ENCODE measurements at regions not wholly inside any gene's neighbourhood (a gene's known extent, or its start where the extent isn't known, plus 50 kb on each side); places are given as distances from the start of the nearest gene placed in this dataset.

DNA sequence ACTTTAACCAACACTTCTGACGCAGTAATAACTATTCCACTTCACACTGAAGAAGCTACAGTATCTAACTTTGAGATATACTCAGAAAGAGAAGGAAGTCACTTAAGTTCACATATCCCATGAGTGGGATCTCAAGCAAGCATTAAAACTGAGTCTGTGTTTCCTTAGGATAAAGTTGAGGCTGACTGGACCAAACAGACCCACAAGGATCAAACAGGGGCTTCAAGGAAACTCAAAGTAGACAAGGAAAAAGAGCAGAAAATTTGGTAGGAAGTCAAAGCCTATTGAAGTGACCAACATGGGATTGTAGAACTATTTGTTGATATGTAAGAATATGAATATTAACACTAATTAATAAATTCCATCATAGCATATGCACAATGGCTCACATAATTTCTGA is 294.9 kb downstream of the ADGB start:
- TF ChIP-seq CDX4 (CRISPR knock-in tag; IDR thresholded peaks at IDR 0.05; ENCODE audit: borderline replicate concordance) (no peak), NR3C1 (CRISPR knock-in tag; conservative IDR thresholded peaks at IDR 0.05; ENCODE audit: low read depth) (no peak), CREM (CRISPR knock-in tag; IDR thresholded peaks at IDR 0.05) (no peak), SOX15 (CRISPR knock-in tag; IDR thresholded peaks at IDR 0.05) (no peak), SMAD4 (CRISPR knock-in tag; IDR thresholded peaks at IDR 0.05) (no peak)
- TF ChIP-seq, protein P1, sequence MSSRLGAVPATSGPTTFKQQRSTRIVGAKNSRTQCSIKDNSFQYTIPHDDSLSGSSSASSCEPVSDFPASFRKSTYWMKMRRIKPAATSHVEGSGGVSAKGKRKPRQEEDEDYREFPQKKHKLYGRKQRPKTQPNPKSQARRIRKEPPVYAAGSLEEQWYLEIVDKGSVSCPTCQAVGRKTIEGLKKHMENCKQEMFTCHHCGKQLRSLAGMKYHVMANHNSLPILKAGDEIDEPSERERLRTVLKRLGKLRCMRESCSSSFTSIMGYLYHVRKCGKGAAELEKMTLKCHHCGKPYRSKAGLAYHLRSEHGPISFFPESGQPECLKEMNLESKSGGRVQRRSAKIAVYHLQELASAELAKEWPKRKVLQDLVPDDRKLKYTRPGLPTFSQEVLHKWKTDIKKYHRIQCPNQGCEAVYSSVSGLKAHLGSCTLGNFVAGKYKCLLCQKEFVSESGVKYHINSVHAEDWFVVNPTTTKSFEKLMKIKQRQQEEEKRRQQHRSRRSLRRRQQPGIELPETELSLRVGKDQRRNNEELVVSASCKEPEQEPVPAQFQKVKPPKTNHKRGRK (CRISPR knock-in tag; IDR thresholded peaks at IDR 0.05; ENCODE audit: borderline replicate concordance): no peak
- no peaks in the 10 kb centered on the region for H3K27me3 Mint-ChIP-seq (ENCODE audit: low read depth)
- CTCF ChIA-PET: no interaction called here

DNA sequence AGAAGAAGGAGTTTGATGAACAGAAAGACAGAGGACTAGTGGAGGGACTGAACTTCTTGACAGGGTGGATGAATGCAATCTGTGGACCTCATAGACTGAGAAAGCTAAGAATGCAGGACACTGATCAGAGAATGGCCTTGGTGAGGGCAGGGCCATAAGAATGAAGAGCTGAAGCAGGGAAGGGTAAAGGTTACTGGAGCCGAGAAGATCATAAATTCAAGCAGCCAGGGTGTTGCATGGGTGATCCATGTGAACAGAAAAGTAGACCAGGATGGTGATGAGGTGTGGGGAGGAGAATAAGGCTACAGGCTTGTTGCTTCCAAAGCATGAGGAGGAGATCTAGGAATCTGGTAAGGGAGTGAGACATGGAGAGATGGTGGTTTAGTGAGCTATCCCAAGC is 295.9 kb downstream of the ADGB start:
- peaks cover 3% of the 10 kb centered on the region for H3K4me1 Mint-ChIP-seq
- ATAC-seq (no peak), DNase-seq (ENCODE audit: low spot score) (no peak)
- H3K36me3 Mint-ChIP-seq: no peaks in the 10 kb centered on the region
- POLR2A ChIA-PET: no interaction called here
- no peaks in the 10 kb centered on the region for H3K27me3 Mint-ChIP-seq (ENCODE audit: low read depth)
- H3K9me3 Mint-ChIP-seq: peaks cover 12% of the 10 kb centered on the region
- TF ChIP-seq, protein P1 (CRISPR knock-in tag; IDR thresholded peaks at IDR 0.05; ENCODE audit: borderline replicate concordance): no peak
- TF ChIP-seq USF2 (CRISPR knock-in tag; IDR thresholded peaks at IDR 0.05) (no peak), ESRRA (CRISPR knock-in tag; IDR thresholded peaks at IDR 0.05; ENCODE audit: borderline replicate concordance) (no peak), ZNF121 (CRISPR knock-in tag; IDR thresholded peaks at IDR 0.05) (no peak), EMX1 (CRISPR knock-in tag; IDR thresholded peaks at IDR 0.05) (no peak), ELF4 (CRISPR knock-in tag; IDR thresholded peaks at IDR 0.05; ENCODE audit: low read depth) (no peak), GTF2I (CRISPR knock-in tag; conservative IDR thresholded peaks at IDR 0.05) (no peak), TEAD4 (CRISPR knock-in tag; IDR thresholded peaks at IDR 0.05) (no peak), ETV6 (CRISPR knock-in tag; IDR thresholded peaks at IDR 0.05) (no peak), IRF1 (CRISPR knock-in tag; IDR thresholded peaks at IDR 0.05) (no peak), CREB1 (CRISPR knock-in tag; IDR thresholded peaks at IDR 0.05) (no peak), MYBL2 (CRISPR knock-in tag; IDR thresholded peaks at IDR 0.05) (no peak), GABPB1 (CRISPR knock-in tag; IDR thresholded peaks at IDR 0.05) (no peak), PRDM15 (CRISPR knock-in tag; IDR thresholded peaks at IDR 0.05) (no peak), FOXP1 (CRISPR knock-in tag; IDR thresholded peaks at IDR 0.05; ENCODE audit: borderline replicate concordance) (no peak), FOXK1 (CRISPR knock-in tag; IDR thresholded peaks at IDR 0.05) (no peak), SP1 (CRISPR knock-in tag; conservative IDR thresholded peaks at IDR 0.05) (no peak)
- TF ChIP-seq, protein P2, sequence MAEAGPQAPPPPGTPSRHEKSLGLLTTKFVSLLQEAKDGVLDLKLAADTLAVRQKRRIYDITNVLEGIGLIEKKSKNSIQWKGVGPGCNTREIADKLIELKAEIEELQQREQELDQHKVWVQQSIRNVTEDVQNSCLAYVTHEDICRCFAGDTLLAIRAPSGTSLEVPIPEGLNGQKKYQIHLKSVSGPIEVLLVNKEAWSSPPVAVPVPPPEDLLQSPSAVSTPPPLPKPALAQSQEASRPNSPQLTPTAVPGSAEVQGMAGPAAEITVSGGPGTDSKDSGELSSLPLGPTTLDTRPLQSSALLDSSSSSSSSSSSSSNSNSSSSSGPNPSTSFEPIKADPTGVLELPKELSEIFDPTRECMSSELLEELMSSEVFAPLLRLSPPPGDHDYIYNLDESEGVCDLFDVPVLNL (CRISPR knock-in tag; IDR thresholded peaks at IDR 0.05; ENCODE audit: borderline replicate concordance, low read depth): no peak
- TF ChIP-seq, protein P3, sequence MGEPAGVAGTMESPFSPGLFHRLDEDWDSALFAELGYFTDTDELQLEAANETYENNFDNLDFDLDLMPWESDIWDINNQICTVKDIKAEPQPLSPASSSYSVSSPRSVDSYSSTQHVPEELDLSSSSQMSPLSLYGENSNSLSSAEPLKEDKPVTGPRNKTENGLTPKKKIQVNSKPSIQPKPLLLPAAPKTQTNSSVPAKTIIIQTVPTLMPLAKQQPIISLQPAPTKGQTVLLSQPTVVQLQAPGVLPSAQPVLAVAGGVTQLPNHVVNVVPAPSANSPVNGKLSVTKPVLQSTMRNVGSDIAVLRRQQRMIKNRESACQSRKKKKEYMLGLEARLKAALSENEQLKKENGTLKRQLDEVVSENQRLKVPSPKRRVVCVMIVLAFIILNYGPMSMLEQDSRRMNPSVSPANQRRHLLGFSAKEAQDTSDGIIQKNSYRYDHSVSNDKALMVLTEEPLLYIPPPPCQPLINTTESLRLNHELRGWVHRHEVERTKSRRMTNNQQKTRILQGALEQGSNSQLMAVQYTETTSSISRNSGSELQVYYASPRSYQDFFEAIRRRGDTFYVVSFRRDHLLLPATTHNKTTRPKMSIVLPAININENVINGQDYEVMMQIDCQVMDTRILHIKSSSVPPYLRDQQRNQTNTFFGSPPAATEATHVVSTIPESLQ (CRISPR knock-in tag; IDR thresholded peaks at IDR 0.05): no peak
- H3K4me3 Mint-ChIP-seq: no peak overlapping the region
- no peak overlapping the region for H3K27ac Mint-ChIP-seq
- CTCF ChIA-PET: no interaction called here

More for the DNA sequence above, 294.9 kb downstream of the ADGB start:
- Mint-ChIP-seq H3K4me1 (peaks cover 3% of the 10 kb centered on the region), H3K4me3 (no peak overlapping the region), H3K9me3 (peaks cover 12% of the 10 kb centered on the region), H3K27ac (no peak overlapping the region), H3K36me3 (no peaks in the 10 kb centered on the region)
- POLR2A ChIA-PET: no interaction called here
- no peak for ATAC-seq
- DNase-seq (ENCODE audit: low spot score): no peak

Data from WTC11 (cell line).